DND-41 (cell line): ENCODE measurements at regions not wholly inside any gene's neighbourhood (a gene's known extent, or its start where the extent isn't known, plus 50 kb on each side); places are given as distances from the start of the nearest gene placed in this dataset.

Source experiments
- CTCF ChIP-seq: IDR thresholded peaks from 2 replicates; pipeline ENCODE4 v1.5.1; 2012; ENCODE audit warnings: borderline replicate concordance, low read length, moderate library complexity, mild to moderate bottlenecking; ENCODE audit not compliant: poor library complexity, severe bottlenecking; ENCODE audit errors: extremely low read depth
- EZH2 ChIP-seq: IDR thresholded peaks from 3 replicates; pipeline ENCODE4 v1.6.1; 2012; ENCODE audit warnings: borderline replicate concordance, low read depth, mild to moderate bottlenecking, moderate library complexity, low read length, inconsistent platforms; ENCODE audit not compliant: severe bottlenecking

- TF ChIP-seq CTCF, result no peak
- TF ChIP-seq EZH2, result no peak
Observed at GRCh38 chr17:54781389-54781788, 119.3 kb upstream of the TOM1L1 start.
